Osteoblast (primary cell): ENCODE measurements at regions not wholly inside any gene's neighbourhood (a gene's known extent, or its start where the extent isn't known, plus 50 kb on each side); places are given as distances from the start of the nearest gene placed in this dataset.

ENCODE experiments used
- DNase-seq: peaks from one replicate; pipeline ENCODE4 v3.0.0; 2011; ENCODE audit warnings: low spot score, mixed read lengths; ENCODE audit not compliant: insufficient read length; ENCODE audit errors: missing footprints
- H2AFZ ChIP-seq: 2 replicates; pipeline ENCODE4 v1.6.0; 2011; ENCODE audit warnings: mild to moderate bottlenecking, low read length
- H3K27ac ChIP-seq: 2 replicates; pipeline ENCODE4 v1.5.1; 2011; ENCODE audit warnings: mild to moderate bottlenecking, low read depth, low read length, moderate library complexity
- H3K27me3 ChIP-seq: 2 replicates; pipeline ENCODE4 v1.6.0; 2012; ENCODE audit warnings: mild to moderate bottlenecking, control low read depth, inconsistent platforms, low read length, moderate library complexity; ENCODE audit not compliant: insufficient read depth
- H3K36me3 ChIP-seq: 2 replicates; pipeline ENCODE4 v1.5.1; 2011; ENCODE audit warnings: mild to moderate bottlenecking, low read length, control low read depth, moderate library complexity; ENCODE audit not compliant: insufficient read depth
- H3K4me1 ChIP-seq: 2 replicates; pipeline ENCODE4 v1.5.1; 2011; ENCODE audit warnings: mild to moderate bottlenecking, low read length, control low read depth, moderate library complexity; ENCODE audit not compliant: insufficient read depth
- H3K4me2 ChIP-seq: 2 replicates; pipeline ENCODE4 v1.6.0; 2011; ENCODE audit warnings: mild to moderate bottlenecking, low read length; ENCODE audit not compliant: insufficient read depth
- H3K4me3 ChIP-seq: fragments of 200-600 bp; sonication (generic); 3 replicates; pipeline ENCODE4 v1.5.1; 2012; ENCODE audit warnings: mild to moderate bottlenecking, low read length, inconsistent platforms; ENCODE audit not compliant: insufficient read depth
- H3K79me2 ChIP-seq: 2 replicates; pipeline ENCODE4 v1.6.0; 2012; ENCODE audit warnings: mild to moderate bottlenecking, low read length, control low read depth, inconsistent platforms; ENCODE audit not compliant: insufficient read depth
- H3K9me3 ChIP-seq: 2 replicates; pipeline ENCODE4 v1.5.1; 2011; ENCODE audit warnings: low read depth, low read length, control low read depth
- H4K20me1 ChIP-seq: 2 replicates; pipeline ENCODE4 v1.6.0; 2012; ENCODE audit warnings: mild to moderate bottlenecking, low read length, control low read depth; ENCODE audit not compliant: insufficient read depth
- TF ChIP-seq, protein P1 (sequence below): IDR thresholded peaks from 2 replicates; pipeline ENCODE4 v1.5.1; 2011; ENCODE audit warnings: mild to moderate bottlenecking, low read depth, low read length, moderate library complexity; ENCODE audit errors: extremely low read depth

DNA sequence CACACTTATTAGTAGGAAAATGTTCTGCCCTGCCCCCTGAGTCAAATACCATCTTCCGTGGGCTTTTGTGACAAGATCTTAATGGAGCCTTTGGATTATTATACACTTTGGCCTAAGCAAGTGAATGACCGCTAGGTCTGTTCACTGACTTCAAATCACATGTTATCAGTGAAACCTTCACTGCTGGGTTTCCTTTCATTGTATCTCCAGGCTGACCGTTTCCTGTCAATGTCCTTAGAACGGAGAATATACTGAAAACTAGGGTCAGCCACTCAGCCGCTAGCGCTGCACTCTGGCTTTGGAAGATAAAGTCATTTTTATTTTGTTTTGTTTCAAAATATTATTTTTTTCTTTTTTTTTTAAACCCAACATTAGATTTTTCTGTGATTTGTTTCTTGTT, 107.0 kb upstream of the TLL1 start:
- Histone ChIP-seq H3K4me2 (no peak overlapping the region), H3K27ac (no peak overlapping the region)

GRCh38 chr4:165766976-165767375, 106.1 kb upstream of the TLL1 start:
- no peak for DNase-seq
- no peaks in the 10 kb centered on the region for H3K36me3 ChIP-seq
- no peak overlapping the region for H3K4me3 ChIP-seq
- no peak overlapping the region for H3K4me2 ChIP-seq
- no peaks in the 10 kb centered on the region for H3K79me2 ChIP-seq
- H4K20me1 ChIP-seq = no peaks in the 10 kb centered on the region
- H3K4me1 ChIP-seq = no peaks in the 10 kb centered on the region
- H3K9me3 ChIP-seq = no peaks in the 10 kb centered on the region
- H3K27ac ChIP-seq = no peak overlapping the region
- H2AFZ ChIP-seq = no peak overlapping the region
- TF ChIP-seq, protein P1, sequence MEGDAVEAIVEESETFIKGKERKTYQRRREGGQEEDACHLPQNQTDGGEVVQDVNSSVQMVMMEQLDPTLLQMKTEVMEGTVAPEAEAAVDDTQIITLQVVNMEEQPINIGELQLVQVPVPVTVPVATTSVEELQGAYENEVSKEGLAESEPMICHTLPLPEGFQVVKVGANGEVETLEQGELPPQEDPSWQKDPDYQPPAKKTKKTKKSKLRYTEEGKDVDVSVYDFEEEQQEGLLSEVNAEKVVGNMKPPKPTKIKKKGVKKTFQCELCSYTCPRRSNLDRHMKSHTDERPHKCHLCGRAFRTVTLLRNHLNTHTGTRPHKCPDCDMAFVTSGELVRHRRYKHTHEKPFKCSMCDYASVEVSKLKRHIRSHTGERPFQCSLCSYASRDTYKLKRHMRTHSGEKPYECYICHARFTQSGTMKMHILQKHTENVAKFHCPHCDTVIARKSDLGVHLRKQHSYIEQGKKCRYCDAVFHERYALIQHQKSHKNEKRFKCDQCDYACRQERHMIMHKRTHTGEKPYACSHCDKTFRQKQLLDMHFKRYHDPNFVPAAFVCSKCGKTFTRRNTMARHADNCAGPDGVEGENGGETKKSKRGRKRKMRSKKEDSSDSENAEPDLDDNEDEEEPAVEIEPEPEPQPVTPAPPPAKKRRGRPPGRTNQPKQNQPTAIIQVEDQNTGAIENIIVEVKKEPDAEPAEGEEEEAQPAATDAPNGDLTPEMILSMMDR = no peak
- no peaks in the 10 kb centered on the region for H3K27me3 ChIP-seq

More for the DNA sequence above, 107.0 kb upstream of the TLL1 start:
- no peak overlapping the region for H2AFZ ChIP-seq
- no peaks in the 10 kb centered on the region for H3K9me3 ChIP-seq
- no peaks in the 10 kb centered on the region for H3K27me3 ChIP-seq
- H3K79me2 ChIP-seq = no peaks in the 10 kb centered on the region
- no peaks in the 10 kb centered on the region for H4K20me1 ChIP-seq
- TF ChIP-seq, protein P1 = no peak
- H3K36me3 ChIP-seq = no peaks in the 10 kb centered on the region
- H3K4me3 ChIP-seq = no peak overlapping the region
- DNase-seq = no peak
- H3K4me1 ChIP-seq = no peaks in the 10 kb centered on the region

DNA sequence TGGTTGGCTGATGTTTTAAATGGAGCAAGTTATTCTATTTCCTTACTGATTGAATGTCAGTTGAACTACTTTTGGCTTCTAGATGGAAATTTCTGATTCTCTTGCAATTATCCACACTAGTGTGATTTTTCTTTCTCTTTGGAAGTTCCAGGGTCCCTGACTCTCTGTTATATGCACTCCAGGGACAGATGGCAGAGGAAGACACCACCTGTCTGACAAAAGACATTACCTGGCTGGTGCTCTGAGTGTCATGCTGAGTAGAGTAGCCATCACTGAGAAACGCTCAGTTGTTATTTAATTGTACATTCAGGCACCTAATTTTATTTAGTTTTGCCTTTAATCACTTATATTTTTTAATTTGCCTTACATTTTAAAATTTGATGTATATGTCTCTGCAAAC, 105.4 kb upstream of the TLL1 start:
- Histone ChIP-seq H3K27ac (no peak overlapping the region), H3K4me3 (no peak overlapping the region)
- TF ChIP-seq, protein P1 = no peak

DNA sequence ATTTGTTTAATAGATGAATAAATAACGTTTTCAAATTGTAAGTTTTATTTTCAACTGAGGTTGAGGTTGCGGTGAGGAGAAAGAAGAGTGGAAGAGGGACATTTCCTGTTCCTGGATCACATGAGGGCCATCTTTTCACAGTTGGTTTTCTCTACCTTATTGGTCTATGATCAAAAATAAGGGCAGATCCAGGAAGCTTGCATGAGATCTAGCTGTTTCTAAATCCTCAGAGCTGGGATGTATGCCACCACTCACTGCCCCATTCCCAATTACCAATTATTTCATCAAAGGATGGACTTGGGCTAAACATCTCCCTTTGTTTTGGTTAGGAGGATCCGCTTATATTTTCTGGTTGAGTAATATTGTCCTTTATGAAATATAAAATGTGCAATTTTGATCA, 104.8 kb upstream of the TLL1 start:
- no peak for DNase-seq
- Histone ChIP-seq H3K27me3 (no peaks in the 10 kb centered on the region), H3K4me3 (no peak overlapping the region), H3K79me2 (no peaks in the 10 kb centered on the region), H3K27ac (no peak overlapping the region), H3K4me1 (no peaks in the 10 kb centered on the region), H3K36me3 (no peaks in the 10 kb centered on the region), H2AFZ (no peak overlapping the region), H3K9me3 (no peaks in the 10 kb centered on the region), H3K4me2 (no peak overlapping the region), H4K20me1 (no peaks in the 10 kb centered on the region)
- TF ChIP-seq, protein P1 = no peak

More for the DNA sequence above, 105.4 kb upstream of the TLL1 start:
- H3K4me2 ChIP-seq = no peak overlapping the region
- H3K79me2 ChIP-seq = no peaks in the 10 kb centered on the region
- H3K36me3 ChIP-seq = no peaks in the 10 kb centered on the region
- H3K4me1 ChIP-seq = no peaks in the 10 kb centered on the region
- H3K27me3 ChIP-seq = no peaks in the 10 kb centered on the region
- H2AFZ ChIP-seq = no peak overlapping the region
- no peaks in the 10 kb centered on the region for H4K20me1 ChIP-seq
- H3K9me3 ChIP-seq = no peaks in the 10 kb centered on the region
- DNase-seq = no peak
